Coronary artery (tissue), 2 donors: ENCODE measurements at regions not wholly inside any gene's neighbourhood (a gene's known extent, or its start where the extent isn't known, plus 50 kb on each side); places are given as distances from the start of the nearest gene placed in this dataset.

Source experiments
- DNase-seq: peaks from one replicate; pipeline ENCODE4 v3.0.0-alpha.2; 2017; ENCODE audit warnings: low spot score
- H3K27ac ChIP-seq, 2 donors: fragments of 200-600 bp; sonication (generic); one replicate each; pipeline ENCODE4 v1.5.1; 2016 to 2019
- H3K4me3 ChIP-seq: fragments of 200-600 bp; sonication (generic); 2 replicates; pipeline ENCODE4 v1.5.1; 2016; ENCODE audit warnings: mild to moderate bottlenecking, moderate library complexity
- TF ChIP-seq, protein P1 (sequence below): fragments of 200-600 bp; sonication (generic); IDR thresholded peaks from one replicate; pipeline ENCODE4 v1.5.1; 2019; ENCODE audit warnings: antibody characterized with exemption

DNA sequence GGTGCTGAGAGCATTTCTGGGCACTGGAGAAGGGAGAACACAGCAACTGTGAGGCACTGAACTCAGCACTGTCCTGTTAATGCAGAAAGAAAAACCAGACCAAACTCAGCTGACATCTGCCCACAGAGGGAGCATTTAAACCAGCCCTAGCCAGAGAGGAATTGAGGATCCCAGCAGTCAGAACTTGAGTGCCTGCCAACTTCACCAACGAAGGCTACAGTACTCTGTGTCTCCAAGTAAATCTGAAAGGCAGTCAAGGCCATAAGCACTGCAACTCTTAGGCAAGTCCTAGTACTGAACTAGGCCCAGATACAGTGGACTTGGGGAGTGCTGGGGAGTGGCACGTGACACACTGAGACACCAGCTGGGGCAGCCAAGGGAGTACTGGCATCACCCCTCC lies 176.2 kb upstream of the ZC3H15 start:
- H3K27ac ChIP-seq, result no peak overlapping the region

GRCh38 chr2:186319105-186319504 lies 167.0 kb upstream of the ZC3H15 start:
- H3K4me3 ChIP-seq, result no peak overlapping the region
- TF ChIP-seq, protein P1, sequence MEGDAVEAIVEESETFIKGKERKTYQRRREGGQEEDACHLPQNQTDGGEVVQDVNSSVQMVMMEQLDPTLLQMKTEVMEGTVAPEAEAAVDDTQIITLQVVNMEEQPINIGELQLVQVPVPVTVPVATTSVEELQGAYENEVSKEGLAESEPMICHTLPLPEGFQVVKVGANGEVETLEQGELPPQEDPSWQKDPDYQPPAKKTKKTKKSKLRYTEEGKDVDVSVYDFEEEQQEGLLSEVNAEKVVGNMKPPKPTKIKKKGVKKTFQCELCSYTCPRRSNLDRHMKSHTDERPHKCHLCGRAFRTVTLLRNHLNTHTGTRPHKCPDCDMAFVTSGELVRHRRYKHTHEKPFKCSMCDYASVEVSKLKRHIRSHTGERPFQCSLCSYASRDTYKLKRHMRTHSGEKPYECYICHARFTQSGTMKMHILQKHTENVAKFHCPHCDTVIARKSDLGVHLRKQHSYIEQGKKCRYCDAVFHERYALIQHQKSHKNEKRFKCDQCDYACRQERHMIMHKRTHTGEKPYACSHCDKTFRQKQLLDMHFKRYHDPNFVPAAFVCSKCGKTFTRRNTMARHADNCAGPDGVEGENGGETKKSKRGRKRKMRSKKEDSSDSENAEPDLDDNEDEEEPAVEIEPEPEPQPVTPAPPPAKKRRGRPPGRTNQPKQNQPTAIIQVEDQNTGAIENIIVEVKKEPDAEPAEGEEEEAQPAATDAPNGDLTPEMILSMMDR, result no peak
- H3K27ac ChIP-seq, result no peak overlapping the region
- DNase-seq, result no peak

More for the DNA sequence above, 176.2 kb upstream of the ZC3H15 start:
- no peak for DNase-seq
- H3K4me3 ChIP-seq, result no peak overlapping the region
- TF ChIP-seq, protein P1, result no peak

- no peak overlapping the region for H3K27ac ChIP-seq
- no peak overlapping the region for H3K4me3 ChIP-seq
- DNase-seq, result no peak
- TF ChIP-seq, protein P1, result no peak
Measured at GRCh38 chr2:186325827-186326535, 160.1 kb upstream of the ZC3H15 start.

DNA sequence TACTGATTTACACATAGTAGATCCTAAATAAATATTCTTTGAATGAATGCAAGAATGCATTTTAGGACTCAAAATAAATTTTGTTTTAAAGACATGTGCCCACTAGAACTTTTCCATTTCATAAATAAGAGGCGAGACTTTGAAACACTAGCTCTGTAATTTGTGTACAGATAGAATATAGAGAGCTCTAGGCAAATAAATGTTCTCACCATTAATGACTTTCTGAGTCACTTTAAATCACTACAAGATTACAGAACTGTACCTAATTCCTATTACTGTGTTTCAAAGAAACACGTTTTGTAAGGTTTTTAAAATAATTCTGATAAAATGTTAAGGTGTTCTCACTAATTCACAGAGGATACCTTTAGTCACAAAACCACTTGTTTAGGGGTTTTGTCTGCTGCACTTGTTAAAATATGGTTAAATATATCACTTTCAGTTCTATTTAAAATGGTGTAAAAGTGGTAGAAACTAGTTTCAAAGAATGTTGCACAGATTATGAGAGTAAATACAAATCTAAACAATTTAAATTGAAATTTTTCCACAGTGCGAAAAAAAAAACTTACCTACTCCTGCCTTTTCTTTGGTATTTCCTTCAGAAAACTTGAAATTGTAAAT lies 158.7 kb upstream of the ZC3H15 start:
- no peak overlapping the region for H3K27ac ChIP-seq
- no peak overlapping the region for H3K4me3 ChIP-seq
- TF ChIP-seq, protein P1, result no peak
- DNase-seq, result no peak

- DNase-seq, result no peak
- no peak overlapping the region for H3K4me3 ChIP-seq
- TF ChIP-seq, protein P1, result no peak
- H3K27ac ChIP-seq, result no peak overlapping the region
Measured at GRCh38 chr2:186328838-186329237, 157.2 kb upstream of the ZC3H15 start.

DNA sequence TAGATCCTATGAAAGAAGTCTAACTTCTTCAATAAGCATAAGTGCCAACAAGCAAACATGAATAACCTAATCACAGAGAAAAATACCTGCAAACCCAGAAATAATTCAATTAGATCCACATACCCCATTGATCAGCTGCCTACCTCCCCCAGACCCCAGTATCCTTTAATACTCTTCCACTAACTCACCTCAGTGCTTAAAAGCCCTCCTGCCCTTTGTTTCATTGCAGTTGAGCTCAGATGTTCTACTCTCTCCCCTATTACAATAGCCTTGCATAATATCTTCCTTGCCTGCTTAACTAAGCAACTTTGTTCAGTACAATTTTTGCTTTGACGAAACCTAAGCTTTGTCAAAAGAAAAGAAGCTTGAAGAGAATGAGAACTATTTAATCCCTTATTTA lies 156.0 kb upstream of the ZC3H15 start:
- H3K27ac ChIP-seq, result no peak overlapping the region
- no peak for DNase-seq
- TF ChIP-seq, protein P1, result no peak

GRCh38 chr2:186339716-186340115 lies 146.3 kb upstream of the ZC3H15 start:
- no peak for DNase-seq
- Histone ChIP-seq H3K27ac (no peak overlapping the region), H3K4me3 (no peak overlapping the region)
- TF ChIP-seq, protein P1, result no peak

More for the DNA sequence above, 156.0 kb upstream of the ZC3H15 start:
- H3K4me3 ChIP-seq, result no peak overlapping the region
